ENCODE measurements at regions not wholly inside any gene's neighbourhood (a gene's known extent, or its start where the extent isn't known, plus 50 kb on each side); places are given as distances from the start of the nearest gene placed in this dataset.

DNA sequence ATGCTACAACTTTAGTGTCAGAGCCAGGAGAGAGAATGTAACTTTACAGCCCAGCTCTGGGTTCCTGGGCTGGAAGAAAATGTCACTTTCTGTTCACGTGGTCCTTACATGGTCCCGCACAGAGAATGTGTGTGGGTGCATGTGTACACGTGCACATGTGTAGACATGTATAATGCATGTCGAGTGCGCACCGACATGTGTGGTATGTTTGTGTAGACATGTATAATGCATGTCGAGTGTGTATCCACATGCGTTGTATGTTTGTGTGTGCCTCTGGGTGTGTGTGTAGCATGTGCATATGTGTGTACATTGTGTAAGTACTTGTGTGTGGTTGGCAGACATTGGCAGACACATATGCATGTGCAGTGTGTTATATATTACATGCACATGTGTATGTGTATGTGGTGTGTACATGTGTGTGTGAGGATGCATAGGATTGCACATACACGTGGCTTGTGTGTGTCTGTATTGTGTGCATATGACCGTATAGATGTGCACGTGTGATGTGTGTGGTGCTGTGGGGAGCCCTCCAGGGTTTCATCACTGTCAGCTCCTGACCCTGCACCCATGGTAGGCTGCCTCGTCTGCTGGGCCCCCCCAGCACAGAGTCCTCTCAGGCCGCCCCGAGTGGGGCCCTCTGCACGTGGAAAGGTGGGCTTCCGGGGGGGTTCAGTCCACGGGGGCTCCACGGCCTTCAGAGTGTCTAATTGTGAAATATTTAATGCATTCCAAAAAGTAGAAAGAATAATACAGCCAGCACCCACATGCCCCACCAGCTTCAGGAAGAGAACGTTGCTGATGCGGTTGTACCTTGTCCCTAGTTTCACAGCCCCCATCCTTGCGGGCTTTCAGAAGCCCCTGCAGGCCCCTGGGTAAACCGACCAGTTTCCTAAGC, 214.2 kb upstream of the GSE1 start:
- TF ChIP-seq, protein P1, sequence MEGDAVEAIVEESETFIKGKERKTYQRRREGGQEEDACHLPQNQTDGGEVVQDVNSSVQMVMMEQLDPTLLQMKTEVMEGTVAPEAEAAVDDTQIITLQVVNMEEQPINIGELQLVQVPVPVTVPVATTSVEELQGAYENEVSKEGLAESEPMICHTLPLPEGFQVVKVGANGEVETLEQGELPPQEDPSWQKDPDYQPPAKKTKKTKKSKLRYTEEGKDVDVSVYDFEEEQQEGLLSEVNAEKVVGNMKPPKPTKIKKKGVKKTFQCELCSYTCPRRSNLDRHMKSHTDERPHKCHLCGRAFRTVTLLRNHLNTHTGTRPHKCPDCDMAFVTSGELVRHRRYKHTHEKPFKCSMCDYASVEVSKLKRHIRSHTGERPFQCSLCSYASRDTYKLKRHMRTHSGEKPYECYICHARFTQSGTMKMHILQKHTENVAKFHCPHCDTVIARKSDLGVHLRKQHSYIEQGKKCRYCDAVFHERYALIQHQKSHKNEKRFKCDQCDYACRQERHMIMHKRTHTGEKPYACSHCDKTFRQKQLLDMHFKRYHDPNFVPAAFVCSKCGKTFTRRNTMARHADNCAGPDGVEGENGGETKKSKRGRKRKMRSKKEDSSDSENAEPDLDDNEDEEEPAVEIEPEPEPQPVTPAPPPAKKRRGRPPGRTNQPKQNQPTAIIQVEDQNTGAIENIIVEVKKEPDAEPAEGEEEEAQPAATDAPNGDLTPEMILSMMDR (IDR thresholded peaks at IDR 0.05; ENCODE audit: low read depth, low read length), result no peak
- no peak for TF ChIP-seq EZH2phosphoT487 (IDR thresholded peaks at IDR 0.05; ENCODE audit: low read depth)
